IPS-NIHi7 (cell line): ENCODE measurements at regions not wholly inside any gene's neighbourhood (a gene's known extent, or its start where the extent isn't known, plus 50 kb on each side); places are given as distances from the start of the nearest gene placed in this dataset.

ENCODE experiments used
- DNase-seq: peaks from one replicate; pipeline ENCODE4 v3.0.0; 2012; ENCODE audit warnings: mixed read lengths; ENCODE audit errors: extremely low spot score

DNA sequence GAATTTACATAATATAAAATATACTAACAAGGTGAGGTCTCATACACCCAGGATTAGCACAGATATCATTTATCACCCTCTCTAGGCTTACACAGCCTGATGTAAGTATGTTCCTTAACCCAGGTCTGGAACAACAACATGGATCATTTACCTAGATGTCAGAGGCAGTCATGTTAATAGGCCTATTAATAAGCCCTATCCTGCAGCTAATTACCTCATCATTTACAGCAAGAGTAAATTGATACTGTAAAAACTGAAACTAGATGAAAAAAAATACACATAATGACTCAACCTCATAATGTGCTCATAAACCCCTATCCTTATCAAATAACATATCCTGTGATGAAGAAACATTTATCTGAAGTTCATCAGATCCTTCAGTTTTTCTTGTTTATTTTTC is 334.3 kb upstream of the MANEA start:
- no peak for DNase-seq

DNA sequence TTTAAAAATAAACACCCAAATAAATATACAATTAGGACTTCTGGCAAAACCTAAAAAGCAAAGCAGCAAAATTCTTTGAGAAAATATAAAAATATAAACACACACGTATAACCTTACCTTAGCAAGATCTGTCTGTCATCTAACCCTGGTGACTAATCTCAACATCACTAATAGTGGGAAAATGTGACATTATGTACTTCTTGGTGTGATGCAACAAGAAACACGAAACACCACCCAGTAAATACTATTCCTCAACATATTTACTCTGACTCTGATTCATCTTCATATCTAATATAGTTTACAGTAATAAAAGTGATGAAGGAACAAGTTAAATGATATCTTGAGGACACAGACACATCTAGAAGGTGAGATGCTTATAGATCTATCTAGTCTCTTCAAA is 332.6 kb upstream of the MANEA start:
- no peak for DNase-seq

DNA sequence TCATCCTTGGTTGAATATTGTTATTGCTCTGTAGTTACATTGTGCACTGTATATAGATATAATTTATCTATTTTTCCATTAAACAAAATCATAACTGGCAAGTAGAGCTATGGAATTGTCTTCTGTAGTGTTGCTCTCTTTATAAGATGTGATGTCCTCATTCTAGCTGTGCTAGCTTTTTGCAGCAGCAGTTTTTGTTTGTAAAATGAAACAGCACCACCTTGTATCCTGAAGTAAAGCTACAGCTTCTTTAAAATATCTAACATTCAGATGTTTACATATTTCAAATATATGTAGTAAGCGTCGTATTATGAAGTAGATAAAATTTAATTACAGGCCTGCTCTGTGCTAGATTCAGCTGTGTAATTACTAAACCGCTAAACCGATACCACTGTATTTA is 328.8 kb upstream of the MANEA start:
- no peak for DNase-seq

DNA sequence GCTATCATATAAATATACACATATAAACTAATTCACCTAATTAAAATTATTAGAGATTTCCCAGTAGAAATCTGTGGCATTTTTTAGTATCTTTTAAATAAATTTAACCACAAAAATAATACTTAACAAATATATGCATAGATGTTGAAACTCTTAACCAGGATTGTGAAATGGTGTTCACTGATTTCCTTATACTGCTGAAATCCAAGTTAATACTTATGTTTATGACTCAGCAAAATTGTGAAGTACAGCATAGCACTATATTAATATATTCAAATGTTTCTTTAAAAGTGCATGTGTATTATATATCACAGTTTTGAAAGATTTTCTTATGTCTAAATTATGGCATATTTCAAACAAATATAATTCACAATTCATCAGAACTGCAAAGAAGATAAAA is 328.2 kb upstream of the MANEA start:
- DNase-seq, result no peak

DNA sequence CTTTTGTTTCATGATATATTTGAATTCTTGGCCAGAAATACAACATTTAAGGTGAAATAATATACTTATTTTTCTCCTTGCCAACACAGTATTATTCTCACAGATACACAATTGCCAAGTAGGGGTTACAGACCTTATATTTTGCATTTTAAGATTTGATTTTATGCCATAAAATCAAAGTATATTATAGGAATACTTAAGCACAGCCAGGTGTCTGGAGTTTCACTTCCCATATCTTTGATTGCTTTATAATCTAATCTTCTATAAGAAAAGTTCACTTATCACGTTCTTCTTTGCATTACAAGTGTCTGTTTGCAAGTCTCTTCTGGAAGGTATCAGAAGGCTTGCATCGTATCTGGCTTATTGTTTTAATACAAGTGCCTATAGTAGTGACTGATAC is 327.7 kb upstream of the MANEA start:
- DNase-seq, result no peak

DNA sequence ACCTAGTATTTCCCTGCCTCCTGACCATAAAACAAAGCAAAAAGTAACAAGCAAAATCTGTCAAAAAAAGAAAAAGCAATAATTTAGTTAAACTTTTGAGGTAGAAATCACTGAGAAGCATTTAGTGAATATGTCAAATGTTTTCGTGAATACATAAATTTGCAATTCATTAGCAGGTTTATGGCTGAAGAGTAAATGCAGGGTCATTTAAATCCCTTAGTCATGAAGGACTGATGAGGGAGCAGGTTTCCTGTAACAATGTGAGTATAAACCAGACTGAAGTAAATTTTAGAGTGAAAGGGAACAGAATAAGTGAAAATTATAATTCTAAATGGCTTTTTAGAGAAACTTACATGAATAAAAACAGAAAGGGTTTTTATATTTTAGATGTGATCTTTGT is 313.5 kb upstream of the MANEA start:
- no peak for DNase-seq

DNA sequence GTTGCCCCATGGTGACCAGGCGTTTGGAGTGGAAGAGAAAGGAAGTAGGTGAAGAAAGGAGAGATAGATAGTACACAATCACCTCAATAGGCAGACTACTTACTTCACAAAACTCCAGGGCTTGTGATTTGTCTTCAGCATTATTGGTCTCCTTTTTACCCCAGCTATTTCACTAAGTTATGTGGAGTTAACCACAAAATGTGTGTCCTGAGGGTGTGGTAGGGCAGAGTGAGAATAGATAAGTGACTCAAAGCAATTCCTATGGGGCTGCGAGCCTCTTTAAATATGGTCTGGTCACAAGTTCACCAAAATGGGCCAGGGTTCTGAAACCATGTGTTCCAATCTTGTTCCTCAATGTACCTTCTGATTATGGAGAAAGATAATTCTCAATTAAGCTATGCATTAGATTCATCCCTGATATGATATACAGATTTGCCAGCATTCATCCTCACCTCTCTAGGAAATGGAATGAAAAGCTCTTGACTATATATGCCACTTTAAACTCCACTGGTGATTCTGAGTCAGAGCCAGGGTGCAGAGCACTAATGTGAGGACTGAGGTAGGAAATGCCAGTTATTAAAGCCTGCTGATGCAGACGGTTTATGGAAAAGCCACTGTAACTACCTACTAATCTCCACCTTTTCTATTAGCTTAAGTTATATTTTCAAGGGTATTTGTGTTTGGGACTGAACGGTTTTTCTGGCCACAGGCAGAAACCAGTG is 310.6 kb upstream of the MANEA start:
- DNase-seq, result no peak

DNA sequence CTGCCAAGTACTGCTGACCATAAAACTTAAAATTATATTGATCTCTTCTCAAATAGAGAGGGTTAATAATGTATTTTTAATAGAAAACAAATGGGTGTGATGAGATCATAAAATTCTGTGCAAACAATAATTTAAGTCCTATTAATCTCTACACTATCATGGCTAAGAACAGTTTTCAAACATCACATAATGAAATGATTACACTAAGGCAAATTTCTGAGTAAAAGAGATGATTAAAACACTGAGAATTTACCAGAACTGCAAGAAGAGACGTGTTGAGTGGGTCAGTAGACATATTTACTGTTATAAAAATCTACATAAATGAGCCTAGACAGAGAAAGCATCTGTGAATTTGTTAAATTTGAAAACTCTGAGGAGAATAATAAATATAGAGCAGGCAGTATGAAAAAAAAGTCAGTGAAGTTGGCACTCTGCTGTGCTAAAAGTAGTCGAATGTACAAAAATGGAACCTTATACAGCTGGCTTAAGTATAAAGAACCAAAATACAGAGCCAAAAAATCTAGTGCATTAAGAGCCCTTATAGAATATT is 302.6 kb upstream of the MANEA start:
- no peak for DNase-seq

DNA sequence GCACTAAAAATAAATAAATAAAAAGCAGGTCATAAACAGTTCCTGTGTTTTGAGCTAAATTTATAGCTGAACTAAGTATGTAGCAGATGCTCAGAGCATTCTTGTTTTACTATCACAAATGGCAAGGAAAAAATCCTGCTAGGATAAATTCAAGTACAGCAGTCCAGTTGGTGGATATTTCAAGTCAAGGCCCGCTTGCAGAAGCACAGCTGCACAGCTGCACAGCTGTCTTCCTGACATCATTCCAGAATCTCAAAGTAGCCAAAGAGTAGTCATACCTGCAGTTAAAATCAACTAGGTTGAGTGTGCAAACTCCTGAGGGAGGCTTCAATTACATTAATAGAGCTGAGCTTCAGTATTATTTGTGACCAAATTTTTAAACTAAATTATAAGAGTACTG is 297.7 kb upstream of the MANEA start:
- no peak for DNase-seq

DNA sequence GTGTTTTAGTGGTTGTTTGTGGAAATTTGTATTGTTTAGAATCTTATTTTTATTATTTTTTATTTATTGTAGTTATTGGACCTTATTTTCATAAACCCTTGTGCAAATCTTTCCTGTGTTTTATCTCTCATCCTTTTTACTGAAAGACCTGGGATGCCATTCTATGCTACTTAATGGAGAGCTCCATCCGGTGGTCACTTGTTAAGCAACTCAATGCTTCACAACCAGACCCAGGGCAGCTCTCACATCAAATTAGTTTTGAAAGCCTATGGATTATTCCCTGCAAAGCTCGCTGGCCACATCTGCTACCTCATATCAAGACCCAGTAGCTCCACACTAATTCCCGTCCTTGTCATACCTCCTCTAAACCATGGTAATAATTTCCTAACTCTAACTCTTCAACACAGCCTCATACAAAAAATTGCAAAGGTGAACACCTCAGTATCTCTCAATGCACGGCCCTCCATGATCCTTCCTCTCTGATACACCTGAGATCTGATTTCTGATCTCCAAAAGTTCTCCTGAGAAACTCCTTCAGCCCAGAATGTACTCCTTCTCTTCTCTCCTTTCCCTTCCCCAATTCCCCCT is 296.6 kb upstream of the MANEA start:
- DNase-seq, result peak; percentile 41

DNA sequence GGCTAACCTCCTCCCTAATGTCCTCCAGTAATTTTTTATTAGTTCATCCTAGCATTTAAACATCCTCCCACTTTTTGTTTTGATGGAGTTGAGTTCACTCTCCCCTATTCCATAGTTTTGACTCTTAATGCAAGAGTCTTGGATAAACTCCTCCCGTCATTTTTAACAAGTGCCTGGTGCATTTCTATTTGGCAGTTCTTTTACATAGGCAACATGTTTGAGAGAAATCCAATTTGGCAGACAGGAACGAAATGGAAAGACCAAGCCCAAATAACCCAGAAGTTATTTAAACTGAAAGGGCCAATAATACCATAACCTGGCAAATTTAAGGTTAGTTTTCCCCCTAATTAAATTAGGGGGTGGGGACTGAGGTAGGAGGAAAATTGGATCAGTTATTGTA is 291.5 kb upstream of the MANEA start:
- DNase-seq, result no peak

DNA sequence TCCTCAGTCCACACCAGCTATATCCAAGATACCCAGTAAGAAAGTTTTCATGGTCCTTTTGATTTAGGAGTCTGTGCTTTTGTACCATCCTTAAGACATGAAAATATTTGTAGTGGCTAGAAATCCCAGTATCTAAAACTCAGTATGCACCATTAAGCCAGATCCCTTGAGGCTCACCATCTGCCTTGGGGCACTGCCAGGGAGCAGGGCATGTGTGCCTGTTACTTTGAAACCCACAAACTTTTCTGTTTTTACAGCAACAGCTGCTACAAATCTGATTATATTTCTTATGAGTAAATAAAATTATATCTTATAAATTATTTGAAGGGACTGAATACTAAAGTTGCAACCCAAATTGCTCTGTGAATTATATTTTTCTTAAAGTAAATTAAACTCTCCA is 290.5 kb upstream of the MANEA start:
- no peak for DNase-seq

DNA sequence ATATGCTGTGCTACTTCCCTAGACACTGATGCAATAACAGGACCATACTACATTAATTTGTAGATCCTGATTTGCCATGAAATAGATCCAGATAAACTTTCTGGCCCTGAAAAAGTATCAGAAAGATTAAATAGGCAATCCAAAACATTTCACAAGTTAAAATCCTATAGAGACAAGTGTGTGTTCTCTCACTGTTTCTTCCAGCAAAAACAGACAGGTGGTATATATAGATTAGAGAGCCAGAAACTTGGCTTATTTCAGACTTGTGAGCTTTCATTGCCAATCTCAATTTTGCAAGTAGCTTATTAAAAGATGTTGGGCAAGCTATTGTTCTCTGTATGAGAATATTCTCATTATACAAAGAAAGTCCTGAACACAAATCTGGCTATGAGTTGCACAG is 289.1 kb upstream of the MANEA start:
- DNase-seq, result no peak

DNA sequence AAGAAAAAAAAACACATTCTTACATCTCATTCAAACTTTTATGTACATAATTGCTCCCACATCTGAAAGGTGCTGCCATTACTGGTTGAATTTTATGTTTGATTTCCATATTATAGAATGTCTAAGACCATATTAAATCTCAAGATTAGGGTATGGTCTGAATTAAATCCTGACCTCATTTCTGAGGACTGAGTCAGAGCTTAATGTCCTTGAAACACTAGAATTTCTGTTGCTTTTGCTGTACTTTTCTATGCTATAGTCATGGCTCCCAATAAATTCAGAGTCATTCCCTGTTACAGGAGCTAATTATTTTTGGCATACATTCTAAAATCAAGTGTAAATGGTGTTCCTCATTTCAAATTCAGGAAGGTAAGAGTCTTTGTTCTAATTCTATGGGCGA is 285.3 kb upstream of the MANEA start:
- no peak for DNase-seq

DNA sequence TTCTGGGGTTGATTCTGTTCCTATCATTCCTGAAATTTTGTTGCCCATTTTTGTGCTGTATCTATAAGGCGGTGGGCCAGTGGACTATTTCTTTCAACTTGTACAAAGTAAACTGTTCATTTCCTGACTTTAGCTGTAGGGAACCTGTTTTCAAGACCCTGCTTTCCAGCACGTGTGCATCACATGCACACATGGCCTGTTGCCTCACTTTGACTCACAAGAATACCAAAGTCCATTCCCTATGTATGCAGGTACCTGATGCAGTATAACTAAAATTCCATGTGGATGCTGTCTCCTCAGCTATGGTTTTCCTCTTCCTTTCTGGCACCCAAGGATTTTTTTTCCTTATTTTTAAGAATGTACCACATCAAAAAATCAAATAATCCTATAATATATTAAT is 284.1 kb upstream of the MANEA start:
- DNase-seq, result no peak

DNA sequence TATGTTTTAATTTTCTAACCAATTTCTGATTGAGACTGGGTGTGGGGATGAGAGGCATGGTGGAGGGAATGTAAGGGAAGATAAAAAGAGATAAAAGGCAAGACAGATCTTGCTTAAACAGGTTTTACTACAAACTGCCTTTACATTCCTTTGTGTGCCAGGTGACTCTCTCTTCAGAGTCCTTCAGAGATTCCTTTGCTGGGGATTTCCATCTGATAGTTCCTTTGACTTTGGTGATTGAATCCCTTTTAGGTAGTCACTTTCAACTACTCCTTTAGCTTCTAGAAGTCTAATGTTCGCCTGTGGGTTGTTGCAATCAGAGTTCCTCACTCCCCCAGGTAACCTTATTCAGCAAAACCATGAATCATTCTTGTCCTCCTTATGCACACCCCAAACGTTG is 283.3 kb upstream of the MANEA start:
- peak; percentile 21 for DNase-seq

DNA sequence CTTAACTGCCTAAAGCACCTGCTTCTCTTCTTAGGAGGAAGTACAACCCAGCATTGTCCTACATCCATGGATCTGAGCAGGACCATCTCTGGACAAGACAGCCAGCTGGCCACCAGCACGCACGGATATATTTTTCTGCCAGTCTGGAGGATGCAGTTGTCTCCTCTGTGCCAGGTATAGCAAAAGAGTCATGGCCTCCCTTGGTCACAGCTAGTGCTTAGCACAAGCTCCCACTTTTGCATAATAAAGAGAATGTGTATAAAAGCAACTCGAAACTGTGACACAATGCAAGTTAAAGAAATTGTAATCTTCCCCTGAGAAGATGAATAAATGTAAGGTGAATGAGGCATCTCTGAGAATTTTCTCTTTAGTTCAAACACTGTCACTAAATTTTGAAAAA is 267.8 kb upstream of the MANEA start:
- DNase-seq, result no peak

DNA sequence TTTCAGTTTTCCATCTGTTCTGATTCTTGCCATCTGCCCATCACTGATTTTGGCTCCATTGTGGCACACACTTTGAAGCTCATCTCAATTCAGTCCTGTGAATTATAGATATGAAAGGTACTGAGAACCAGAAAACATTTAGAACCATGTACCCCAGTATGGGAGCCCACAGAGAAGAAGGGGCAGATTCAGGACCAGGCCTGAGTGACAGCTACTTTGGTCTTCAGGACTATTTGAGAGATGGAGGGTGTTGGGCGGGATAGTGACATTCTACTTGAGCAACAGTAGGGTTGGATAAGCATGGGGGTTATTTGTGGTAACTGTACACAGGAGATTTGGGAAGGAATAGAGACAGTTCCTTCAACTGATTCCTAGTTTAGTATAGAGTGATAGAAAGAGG is 259.2 kb upstream of the MANEA start:
- no peak for DNase-seq

DNA sequence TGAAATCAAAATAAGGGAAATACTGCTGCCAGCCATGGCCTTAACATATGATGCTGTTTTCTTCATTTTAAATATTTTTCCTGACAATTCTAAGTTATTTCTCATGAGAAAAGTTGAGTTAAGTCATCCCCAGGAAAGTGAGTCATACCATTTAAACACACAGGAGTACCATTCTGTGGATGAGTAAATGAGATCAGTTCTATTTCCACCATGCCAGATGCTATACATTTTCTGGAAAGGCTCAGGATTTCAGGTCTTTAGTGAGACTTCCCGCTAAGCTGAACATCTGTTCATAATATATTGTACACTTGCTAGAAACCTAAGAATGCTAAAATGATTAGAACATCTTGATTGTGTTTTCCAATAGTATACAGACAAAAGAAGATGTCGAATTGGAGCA is 256.2 kb upstream of the MANEA start:
- no peak for DNase-seq

DNA sequence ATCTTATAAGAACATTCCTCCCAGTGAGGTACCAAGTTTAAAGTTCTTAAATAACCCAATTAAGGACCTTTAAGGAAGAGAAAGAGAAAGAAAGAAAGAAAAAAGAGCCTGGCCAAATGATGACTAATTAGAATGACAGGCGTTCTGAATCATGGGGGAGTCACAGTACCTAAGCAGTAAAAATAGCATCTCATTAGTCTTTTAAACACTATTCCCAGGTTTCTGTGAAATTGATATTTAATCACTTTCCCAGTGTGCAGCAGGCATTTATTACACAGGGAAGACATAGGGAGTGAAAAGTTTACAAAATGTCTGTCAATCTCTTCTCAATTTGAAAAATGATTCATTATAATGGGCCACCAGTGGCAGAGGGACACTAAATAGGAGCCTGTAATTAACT is 251.4 kb upstream of the MANEA start:
- no peak for DNase-seq

DNA sequence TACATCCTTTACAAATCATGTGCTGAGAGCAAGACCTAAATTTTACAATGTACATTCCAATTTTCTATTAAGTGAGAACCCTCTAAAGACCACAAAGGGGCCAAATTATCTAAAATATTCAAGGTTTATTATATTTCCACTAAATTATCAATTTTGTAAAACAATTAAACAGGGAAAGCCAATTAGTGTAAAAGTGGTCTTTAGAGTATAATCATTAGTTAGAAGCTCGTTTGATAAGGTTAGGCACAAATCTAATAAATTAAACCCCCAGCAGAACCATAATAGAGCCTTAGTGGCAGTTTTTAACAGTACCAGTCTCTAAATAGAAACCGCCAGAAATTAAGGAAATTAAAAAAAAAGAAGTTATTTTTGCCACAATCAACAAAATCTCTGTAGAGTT is 249.1 kb upstream of the MANEA start:
- no peak for DNase-seq

DNA sequence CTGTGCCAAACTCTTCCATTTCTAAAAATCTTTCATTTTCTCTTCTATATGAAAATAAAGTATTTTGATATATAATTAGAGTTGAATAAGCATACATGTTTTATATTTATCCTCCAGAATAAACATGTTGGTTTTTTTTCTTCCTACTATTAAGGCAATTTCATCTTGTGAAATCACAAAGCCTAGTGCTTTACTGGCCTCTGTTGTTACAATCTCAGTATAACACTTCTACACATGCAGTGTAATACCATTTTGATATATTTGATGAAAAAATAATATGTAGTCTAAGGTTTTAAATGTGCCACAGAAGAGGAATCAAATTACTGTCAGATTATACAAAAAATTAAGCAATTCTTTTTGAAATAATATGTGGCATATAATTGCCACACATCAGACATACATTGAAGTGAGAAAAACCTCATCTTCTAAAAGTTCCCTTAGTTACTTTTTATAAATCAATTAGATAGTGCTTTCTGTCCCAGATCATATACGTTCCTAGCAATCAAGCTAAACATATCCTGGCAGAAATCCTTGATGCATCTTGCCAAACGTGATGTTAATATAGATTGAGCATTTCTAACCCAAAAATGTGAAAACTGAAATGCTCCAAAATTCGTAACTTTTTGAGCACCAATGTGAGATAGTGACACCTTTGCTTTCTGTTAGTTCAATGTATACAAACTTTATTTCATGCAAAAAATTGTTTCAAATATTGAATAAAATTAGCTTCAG is 225.1 kb upstream of the MANEA start:
- DNase-seq, result no peak

DNA sequence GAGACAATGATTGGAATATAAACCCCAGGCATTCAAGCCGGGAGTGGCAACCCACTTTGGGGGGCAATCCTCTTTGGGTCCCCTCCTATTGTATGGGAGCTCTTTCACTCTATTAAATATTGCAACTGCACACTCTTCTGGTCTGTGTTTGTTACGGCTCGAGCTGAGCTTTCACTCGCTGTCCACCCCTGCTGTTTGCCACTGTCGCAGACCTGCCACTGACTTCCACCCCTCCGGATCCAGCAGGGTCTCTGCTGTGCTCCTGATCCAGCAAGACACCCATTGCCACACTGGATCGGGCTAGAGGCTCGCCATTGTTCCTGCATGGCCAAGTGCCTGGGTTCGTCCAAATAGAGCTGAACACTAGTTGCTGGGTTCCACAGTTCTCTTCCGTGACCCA is 222.8 kb upstream of the MANEA start:
- DNase-seq, result no peak
